Spinal cord (tissue), 9 donors: ENCODE measurements at regions not wholly inside any gene's neighbourhood (a gene's known extent, or its start where the extent isn't known, plus 50 kb on each side); places are given as distances from the start of the nearest gene placed in this dataset.
A peak's percentile ranks its signal among the peaks of the same experiment; 100 is the strongest.

ENCODE experiments used
- DNase-seq, 6 donors: peaks; one replicate each; pipeline versions ENCODE4 v3.0.0 to v3.0.0-alpha.2; 2013 to 2015; ENCODE audit warnings: low spot score in 6 of 6, low read depth in 4 of 6
- H3K27ac ChIP-seq: one replicate; pipeline ENCODE4 v1.5.1; 2013; ENCODE audit warnings: low read depth, low read length, control low read depth
- H3K27me3 ChIP-seq: one replicate; pipeline ENCODE4 v1.6.1; 2013; ENCODE audit warnings: low read length; ENCODE audit not compliant: control insufficient read depth, insufficient read depth
- H3K36me3 ChIP-seq: one replicate; pipeline ENCODE4 v1.6.1; 2013; ENCODE audit warnings: low read length; ENCODE audit not compliant: control insufficient read depth, insufficient read depth
- H3K4me1 ChIP-seq: one replicate; pipeline ENCODE4 v1.6.1; 2013; ENCODE audit warnings: low read length; ENCODE audit not compliant: control insufficient read depth, insufficient read depth
- H3K4me3 ChIP-seq: one replicate; pipeline ENCODE4 v1.5.1; 2013; ENCODE audit warnings: low read depth, low read length, control low read depth
- H3K9me3 ChIP-seq: one replicate; pipeline ENCODE4 v1.6.1; 2013; ENCODE audit warnings: low read length; ENCODE audit not compliant: control insufficient read depth, insufficient read depth
- WGBS: methylation state at CpG from one replicate; pipeline ENCODE4 v1.1.5; 2013; ENCODE audit warnings: missing lambda C conversion rate; ENCODE audit not compliant: insufficient coverage; 5-methylcytosine and 5-hydroxymethylcytosine counted together
- donor health status: healthy.

GRCh38 chr4:126364311-126364911, 1049.7 kb downstream of the FAT4 start:
- DNase-seq, result peak in 1 of 6 donors; percentile 11
- Histone ChIP-seq H3K4me1 (no peaks in the 10 kb centered on the region), H3K4me3 (no peak overlapping the region), H3K9me3 (no peaks in the 10 kb centered on the region), H3K27me3 (no peaks in the 10 kb centered on the region), H3K36me3 (no peaks in the 10 kb centered on the region), H3K27ac (no peak overlapping the region)
- 80% methylated on average over 1 of the region's 1 CpG for WGBS

GRCh38 chr4:126369076-126369475, 1054.3 kb downstream of the FAT4 start:
- Histone ChIP-seq H3K27me3 (no peaks in the 10 kb centered on the region), H3K36me3 (no peaks in the 10 kb centered on the region), H3K4me3 (no peak overlapping the region), H3K27ac (no peak overlapping the region), H3K4me1 (no peaks in the 10 kb centered on the region), H3K9me3 (no peaks in the 10 kb centered on the region)
- no peak for DNase-seq

- Histone ChIP-seq H3K36me3 (no peaks in the 10 kb centered on the region), H3K27ac (no peak overlapping the region), H3K4me1 (no peaks in the 10 kb centered on the region), H3K9me3 (no peaks in the 10 kb centered on the region), H3K4me3 (no peak overlapping the region), H3K27me3 (no peaks in the 10 kb centered on the region)
- WGBS, result no CpG with 5 or more reads among the region's 2 CpGs
- peak in 1 of 6 donors; percentile 9 for DNase-seq
Measured at GRCh38 chr4:126372634-126373033, 1057.9 kb downstream of the FAT4 start.

GRCh38 chr4:126375462-126376054, 1060.8 kb downstream of the FAT4 start:
- Histone ChIP-seq H3K9me3 (no peaks in the 10 kb centered on the region), H3K36me3 (no peaks in the 10 kb centered on the region), H3K27ac (no peak overlapping the region), H3K4me3 (no peak overlapping the region), H3K27me3 (no peaks in the 10 kb centered on the region), H3K4me1 (no peaks in the 10 kb centered on the region)
- DNase-seq, result peak in 1 of 6 donors; percentile 21
- WGBS, result 50% methylated on average over 1 of the region's 2 CpGs

GRCh38 chr4:126385954-126386353, 1071.2 kb downstream of the FAT4 start:
- no peaks in the 10 kb centered on the region for H3K4me1 ChIP-seq
- H3K27ac ChIP-seq, result no peak overlapping the region
- H3K9me3 ChIP-seq, result no peaks in the 10 kb centered on the region
- H3K27me3 ChIP-seq, result no peaks in the 10 kb centered on the region
- DNase-seq, result no peak
- no peaks in the 10 kb centered on the region for H3K36me3 ChIP-seq
- no peak overlapping the region for H3K4me3 ChIP-seq

- Histone ChIP-seq H3K27me3 (no peaks in the 10 kb centered on the region), H3K27ac (no peak overlapping the region), H3K4me3 (no peak overlapping the region), H3K9me3 (no peaks in the 10 kb centered on the region), H3K36me3 (no peaks in the 10 kb centered on the region), H3K4me1 (no peaks in the 10 kb centered on the region)
- no CpG with 5 or more reads among the region's 2 CpGs for WGBS
- no peak for DNase-seq
Measured at GRCh38 chr4:126386512-126386911, 1071.8 kb downstream of the FAT4 start.

- 100% methylated on average over 2 of the region's 2 CpGs for WGBS
- DNase-seq, result no peak
- H3K36me3 ChIP-seq, result no peaks in the 10 kb centered on the region
- no peak overlapping the region for H3K4me3 ChIP-seq
- H3K27ac ChIP-seq, result no peak overlapping the region
- H3K27me3 ChIP-seq, result no peaks in the 10 kb centered on the region
- no peaks in the 10 kb centered on the region for H3K4me1 ChIP-seq
- no peaks in the 10 kb centered on the region for H3K9me3 ChIP-seq
Measured at GRCh38 chr4:126395664-126396063, 1080.9 kb downstream of the FAT4 start.

GRCh38 chr4:126396121-126396520, 1081.4 kb downstream of the FAT4 start:
- Histone ChIP-seq H3K27ac (no peak overlapping the region), H3K27me3 (no peaks in the 10 kb centered on the region), H3K4me1 (no peaks in the 10 kb centered on the region), H3K4me3 (no peak overlapping the region), H3K36me3 (no peaks in the 10 kb centered on the region), H3K9me3 (no peaks in the 10 kb centered on the region)
- no peak for DNase-seq
- no CpG with 5 or more reads among the region's 3 CpGs for WGBS

- 100% methylated on average over 1 of the region's 1 CpG for WGBS
- DNase-seq, result no peak
- H3K27me3 ChIP-seq, result no peaks in the 10 kb centered on the region
- H3K9me3 ChIP-seq, result no peaks in the 10 kb centered on the region
- no peaks in the 10 kb centered on the region for H3K36me3 ChIP-seq
- no peak overlapping the region for H3K27ac ChIP-seq
- H3K4me1 ChIP-seq, result no peaks in the 10 kb centered on the region
- H3K4me3 ChIP-seq, result no peak overlapping the region
Measured at GRCh38 chr4:126396703-126397102, 1081.9 kb downstream of the FAT4 start.

- H3K4me3 ChIP-seq, result no peak overlapping the region
- DNase-seq, result no peak
- WGBS, result 90% methylated on average over 1 of the region's 1 CpG
- H3K36me3 ChIP-seq, result no peaks in the 10 kb centered on the region
- no peaks in the 10 kb centered on the region for H3K4me1 ChIP-seq
- no peaks in the 10 kb centered on the region for H3K27me3 ChIP-seq
- no peak overlapping the region for H3K27ac ChIP-seq
- H3K9me3 ChIP-seq, result no peaks in the 10 kb centered on the region
Measured at GRCh38 chr4:126404549-126404948, 1089.8 kb downstream of the FAT4 start.
